ENCODE measurements at regions not wholly inside any gene's neighbourhood (a gene's known extent, or its start where the extent isn't known, plus 50 kb on each side); places are given as distances from the start of the nearest gene placed in this dataset.

DNA sequence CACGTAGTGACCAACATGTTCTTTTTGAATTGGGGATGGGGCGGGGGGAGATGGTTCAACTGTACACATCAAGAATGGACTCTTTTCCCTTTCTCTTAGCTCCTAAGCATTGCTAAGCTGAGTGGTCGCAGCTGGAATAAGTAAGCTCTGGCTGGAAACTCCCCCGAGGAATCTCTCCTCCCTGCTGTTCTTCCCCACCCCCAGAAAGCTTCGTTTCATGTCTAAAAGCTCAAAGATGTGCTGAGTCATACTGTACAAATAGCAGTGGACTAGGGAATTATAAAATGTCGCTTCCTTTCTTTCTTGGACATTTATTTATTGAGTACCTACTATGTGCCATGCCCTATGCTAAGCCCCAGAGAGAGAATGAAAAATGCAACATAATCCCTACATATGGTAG is 191.1 kb upstream of the ADO start:
- no peaks in the 10 kb centered on the region for H3K79me2 ChIP-seq (ENCODE audit: control insufficient read depth, insufficient read depth, low read length)
- H3K9ac ChIP-seq (ENCODE audit: low read length) = no peak overlapping the region
- Mint-ChIP-seq H3K9me3 (ENCODE audit: insufficient read depth) (no peaks in the 10 kb centered on the region), H3K4me1 (peaks cover 18% of the 10 kb centered on the region), H3K27ac (no peak overlapping the region), H3K27me3 (no peaks in the 10 kb centered on the region), H3K4me3 (no peak overlapping the region)
- ATAC-seq (ENCODE audit: low read depth) (no peak), DNase-seq (no peak)
- no peak overlapping the region for H3K4me3 ChIP-seq (ENCODE audit: control extremely low read depth in 1 of 5, extremely low read depth in 1 of 5, insufficient read depth in 1 of 5, low read depth in 2 of 5, low read length in 4 of 5)
- no peak overlapping the region for H2AFZ ChIP-seq (ENCODE audit: insufficient read depth, low read depth, low read length, poor library complexity, severe bottlenecking)
- ChIA-PET POLR2A (no interaction called here), CTCF (interaction anchor here (0.7 to 9.2 kb wide), 8 partner anchors 19 to 203 kb away, joined by 3 to 204 read pairs (median 3); partner anchors contain the start of gene EGR2)
- no peak overlapping the region for H3K27ac ChIP-seq (ENCODE audit: low read length in 2 of 2)
- peaks cover 5% of the 10 kb centered on the region in 2 donors for H3K4me1 ChIP-seq (ENCODE audit: control insufficient read depth in 2 of 2, insufficient read depth in 2 of 2, low read length in 2 of 2)
- intact Hi-C loops (cut with micrococcal nuclease) = no loop called here
- H4K20me1 ChIP-seq (ENCODE audit: control insufficient read depth, insufficient read depth, low read length, poor library complexity, severe bottlenecking) = no peaks in the 10 kb centered on the region
- no peaks in the 10 kb centered on the region for H3K9me3 ChIP-seq (ENCODE audit: control extremely low read depth in 1 of 3, control insufficient read depth in 2 of 3, insufficient read depth in 1 of 3, low read length in 2 of 3)
- no peaks in the 10 kb centered on the region for H3K27me3 ChIP-seq (replicated peaks in 1 of 4; ENCODE audit: control extremely low read depth in 1 of 4, control insufficient read depth in 3 of 4, insufficient read depth in 4 of 4, low read length in 3 of 4)
- TF ChIP-seq EZH2 (IDR thresholded peaks at IDR 0.05; ENCODE audit: borderline replicate concordance, insufficient read depth, low read depth, low read length, poor library complexity, severe bottlenecking) (no peak), CTCF (IDR thresholded peaks at IDR 0.05) (no peak)
- no peak overlapping the region for H3K4me2 ChIP-seq (replicated peaks; ENCODE audit: low read depth, low read length, poor library complexity, severe bottlenecking)
- WGBS (ENCODE audit: insufficient coverage) = 100% methylated on average over 2 of the region's 6 CpGs
- no peaks in the 10 kb centered on the region for H3K36me3 ChIP-seq (replicated peaks in 1 of 2; ENCODE audit: control extremely low read depth in 1 of 2, control insufficient read depth in 1 of 2, extremely low read depth in 1 of 2, insufficient read depth in 2 of 2, low read length in 1 of 2)

GRCh38 chr10:62613859-62614258 is 190.7 kb upstream of the ADO start:
- Mint-ChIP-seq H3K4me1 (peaks cover 22% of the 10 kb centered on the region), H3K4me3 (no peak overlapping the region), H3K9me3 (ENCODE audit: insufficient read depth) (no peaks in the 10 kb centered on the region), H3K27ac (no peak overlapping the region), H3K27me3 (no peaks in the 10 kb centered on the region)
- Histone ChIP-seq H2AFZ (ENCODE audit: insufficient read depth, low read depth, low read length, poor library complexity, severe bottlenecking) (no peak overlapping the region), H3K79me2 (ENCODE audit: control insufficient read depth, insufficient read depth, low read length) (no peaks in the 10 kb centered on the region), H3K27me3 (replicated peaks in 1 of 4; ENCODE audit: control extremely low read depth in 1 of 4, control insufficient read depth in 3 of 4, insufficient read depth in 4 of 4, low read length in 3 of 4) (no peaks in the 10 kb centered on the region), H3K27ac (ENCODE audit: low read length in 2 of 2) (no peak overlapping the region), H3K9ac (ENCODE audit: low read length) (no peak overlapping the region), H4K20me1 (ENCODE audit: control insufficient read depth, insufficient read depth, low read length, poor library complexity, severe bottlenecking) (no peaks in the 10 kb centered on the region), H3K36me3 (replicated peaks in 1 of 2; ENCODE audit: control extremely low read depth in 1 of 2, control insufficient read depth in 1 of 2, extremely low read depth in 1 of 2, insufficient read depth in 2 of 2, low read length in 1 of 2) (no peaks in the 10 kb centered on the region), H3K4me1 (ENCODE audit: control insufficient read depth in 2 of 2, insufficient read depth in 2 of 2, low read length in 2 of 2) (peaks cover 9% of the 10 kb centered on the region in 2 donors), H3K9me3 (ENCODE audit: control extremely low read depth in 1 of 3, control insufficient read depth in 2 of 3, insufficient read depth in 1 of 3, low read length in 2 of 3) (no peaks in the 10 kb centered on the region), H3K4me2 (replicated peaks; ENCODE audit: low read depth, low read length, poor library complexity, severe bottlenecking) (no peak overlapping the region), H3K4me3 (ENCODE audit: control extremely low read depth in 1 of 5, extremely low read depth in 1 of 5, insufficient read depth in 1 of 5, low read depth in 2 of 5, low read length in 4 of 5) (no peak overlapping the region)
- TF ChIP-seq CTCF (IDR thresholded peaks at IDR 0.05) (no peak), EZH2 (IDR thresholded peaks at IDR 0.05; ENCODE audit: borderline replicate concordance, insufficient read depth, low read depth, low read length, poor library complexity, severe bottlenecking) (no peak)
- no peak for DNase-seq
- intact Hi-C loops (cut with micrococcal nuclease) = no loop called here
- ChIA-PET POLR2A (no interaction called here), CTCF (interaction anchor here (0.7 to 9.2 kb wide), 9 partner anchors 19 to 203 kb away, joined by 3 to 204 read pairs (median 3); partner anchors contain the start of gene EGR2)
- WGBS (ENCODE audit: insufficient coverage) = no CpG with 5 or more reads among the region's 1 CpG
- ATAC-seq (ENCODE audit: low read depth) = no peak
